Tibial artery (tissue), 4 donors: ENCODE measurements at regions not wholly inside any gene's neighbourhood (a gene's known extent, or its start where the extent isn't known, plus 50 kb on each side); places are given as distances from the start of the nearest gene placed in this dataset.

Experiments used
- DNase-seq, 2 donors: peaks; one replicate each; pipeline ENCODE4 v3.0.0-alpha.2; 2019
- H3K27ac ChIP-seq, 2 donors: fragments of 200-600 bp; sonication (generic) in 1 of 2; 1 replicate in 1 of 2; 2 replicates in 1 of 2; pipeline ENCODE4 v1.5.1; 2018 to 2019; ENCODE audit warnings: mild to moderate bottlenecking in 1 of 2
- H3K27me3 ChIP-seq, 2 donors: fragments of 200-600 bp; sonication (generic) in 1 of 2; one replicate each; pipeline versions ENCODE4 v1.5.1 to v1.6.0; 2016 to 2019
- H3K36me3 ChIP-seq, 3 donors: fragments of 200-600 bp; sonication (generic) in 2 of 3; one replicate each; pipeline ENCODE4 v1.5.1; 2016 to 2019; ENCODE audit warnings: mild to moderate bottlenecking in 2 of 3
- H3K4me1 ChIP-seq, 4 donors: fragments of 200-600 bp; sonication (generic) in 2 of 4; 1 replicate in 3 of 4; 2 replicates in 1 of 4; pipeline ENCODE4 v1.5.1; 2016 to 2019
- H3K4me3 ChIP-seq, 2 donors: fragments of 200-600 bp; sonication (generic) in 1 of 2; 1 replicate in 1 of 2; 2 replicates in 1 of 2; pipeline ENCODE4 v1.5.1; 2018 to 2019; ENCODE audit warnings: mild to moderate bottlenecking in 2 of 2
- H3K9me3 ChIP-seq, 3 donors: fragments of 200-600 bp; sonication (generic) in 1 of 3; one replicate each; pipeline ENCODE4 v1.5.1; 2016 to 2019
- intact Hi-C: fragments of 100-400 bp; cut with DNase I; formaldehyde crosslinking; loops from one replicate; pipeline ENCODE4 v1.15.0; 2023; ENCODE audit warnings: low total_unique reads
- TF ChIP-seq, protein P1 (sequence below), 2 experiments: fragments of 200-600 bp in 1 of 2; fragments of 450-650 bp in 1 of 2; IDR thresholded peaks; one replicate each; pipeline ENCODE4 v1.5.1; 2017 to 2019; ENCODE audit warnings: antibody characterized with exemption in 2 of 2, mild to moderate bottlenecking in 1 of 2, moderate library complexity in 1 of 2

DNA sequence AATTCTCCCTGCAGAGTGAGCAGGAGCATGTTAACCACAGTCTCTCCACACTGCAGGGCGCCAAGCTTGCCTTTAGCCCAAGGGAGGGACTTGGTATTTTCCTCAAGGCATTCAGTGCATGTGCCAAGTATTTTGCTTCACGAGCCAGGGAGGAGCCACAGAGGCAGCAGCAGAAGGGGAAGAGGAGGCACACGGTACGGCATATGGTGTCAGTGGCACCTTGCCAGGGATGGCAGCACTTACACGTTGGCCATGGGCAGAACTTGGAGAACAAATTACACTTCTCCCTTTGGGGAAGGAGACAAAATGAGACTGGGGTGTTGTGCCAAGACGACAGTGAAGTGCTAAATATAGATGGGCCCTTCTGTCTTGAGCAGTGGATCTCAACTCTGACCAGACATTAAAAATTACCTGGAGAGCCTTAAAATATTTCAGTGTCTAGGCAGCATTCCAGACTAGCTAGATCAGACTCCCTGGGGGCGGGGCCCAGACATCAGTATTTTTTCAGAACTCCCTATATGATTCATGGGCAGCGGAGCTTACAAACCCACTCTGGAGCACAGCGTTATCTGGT lies 155.8 kb downstream of the DRD1 start:
- DNase-seq, result no peak
- Histone ChIP-seq H3K4me1 (peaks cover 0 to 9% (median 7%) of the 10 kb centered on the region in 4 donors), H3K36me3 (no peaks in the 10 kb centered on the region), H3K27ac (peak overlapping the region in 1 of 2 donors; percentile 2), H3K27me3 (no peaks in the 10 kb centered on the region), H3K9me3 (no peaks in the 10 kb centered on the region), H3K4me3 (no peak overlapping the region)
- intact Hi-C loops, result no loop called here
- TF ChIP-seq, protein P1, sequence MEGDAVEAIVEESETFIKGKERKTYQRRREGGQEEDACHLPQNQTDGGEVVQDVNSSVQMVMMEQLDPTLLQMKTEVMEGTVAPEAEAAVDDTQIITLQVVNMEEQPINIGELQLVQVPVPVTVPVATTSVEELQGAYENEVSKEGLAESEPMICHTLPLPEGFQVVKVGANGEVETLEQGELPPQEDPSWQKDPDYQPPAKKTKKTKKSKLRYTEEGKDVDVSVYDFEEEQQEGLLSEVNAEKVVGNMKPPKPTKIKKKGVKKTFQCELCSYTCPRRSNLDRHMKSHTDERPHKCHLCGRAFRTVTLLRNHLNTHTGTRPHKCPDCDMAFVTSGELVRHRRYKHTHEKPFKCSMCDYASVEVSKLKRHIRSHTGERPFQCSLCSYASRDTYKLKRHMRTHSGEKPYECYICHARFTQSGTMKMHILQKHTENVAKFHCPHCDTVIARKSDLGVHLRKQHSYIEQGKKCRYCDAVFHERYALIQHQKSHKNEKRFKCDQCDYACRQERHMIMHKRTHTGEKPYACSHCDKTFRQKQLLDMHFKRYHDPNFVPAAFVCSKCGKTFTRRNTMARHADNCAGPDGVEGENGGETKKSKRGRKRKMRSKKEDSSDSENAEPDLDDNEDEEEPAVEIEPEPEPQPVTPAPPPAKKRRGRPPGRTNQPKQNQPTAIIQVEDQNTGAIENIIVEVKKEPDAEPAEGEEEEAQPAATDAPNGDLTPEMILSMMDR (IDR thresholded peaks at IDR 0.05), result no peak

- TF ChIP-seq, protein P1 (IDR thresholded peaks at IDR 0.05), result no peak
- no peak overlapping the region for H3K27ac ChIP-seq
- H3K9me3 ChIP-seq, result no peaks in the 10 kb centered on the region
- no peaks in the 10 kb centered on the region for H3K36me3 ChIP-seq
- no peak overlapping the region for H3K4me3 ChIP-seq
- intact Hi-C loops, result no loop called here
- no peaks in the 10 kb centered on the region for H3K27me3 ChIP-seq
- peaks cover 0 to 9% (median 7%) of the 10 kb centered on the region in 4 donors for H3K4me1 ChIP-seq
- no peak for DNase-seq
Measured at GRCh38 chr5:175286981-175287380, 157.0 kb downstream of the DRD1 start.

- Histone ChIP-seq H3K9me3 (no peaks in the 10 kb centered on the region), H3K27me3 (no peaks in the 10 kb centered on the region), H3K36me3 (no peaks in the 10 kb centered on the region), H3K4me1 (peaks cover 0 to 9% (median 7%) of the 10 kb centered on the region in 4 donors), H3K27ac (no peak overlapping the region), H3K4me3 (no peak overlapping the region)
- DNase-seq, result no peak
- TF ChIP-seq, protein P1 (IDR thresholded peaks at IDR 0.05), result no peak
- intact Hi-C loops, result no loop called here
Measured at GRCh38 chr5:175285261-175285660, 158.7 kb downstream of the DRD1 start.

DNA sequence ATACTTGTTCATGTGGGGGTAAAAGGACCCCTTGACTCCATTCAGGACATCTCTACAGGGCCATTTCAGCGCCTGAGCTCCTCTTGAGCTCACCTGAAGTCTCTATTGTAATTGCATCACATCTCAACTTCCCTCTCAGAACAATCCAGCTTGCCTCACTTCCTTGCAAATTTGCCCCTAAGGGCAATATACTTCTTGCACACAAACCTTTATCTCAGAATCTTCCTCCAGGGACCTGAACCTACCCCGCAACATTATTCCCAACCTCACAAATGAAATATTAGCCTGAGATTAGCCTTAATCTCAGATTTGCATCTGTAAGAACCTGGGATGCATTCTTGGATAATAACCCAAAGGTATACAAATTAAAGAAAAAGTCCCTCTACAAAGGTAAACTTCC lies 159.2 kb downstream of the DRD1 start:
- DNase-seq, result no peak
- TF ChIP-seq, protein P1 (IDR thresholded peaks at IDR 0.05), result no peak

GRCh38 chr5:175282611-175283225 lies 161.3 kb downstream of the DRD1 start:
- no peak overlapping the region for H3K27ac ChIP-seq
- H3K27me3 ChIP-seq, result no peaks in the 10 kb centered on the region
- no peaks in the 10 kb centered on the region for H3K9me3 ChIP-seq
- H3K4me1 ChIP-seq, result no peaks in the 10 kb centered on the region
- TF ChIP-seq, protein P1 (IDR thresholded peaks at IDR 0.05), result no peak
- H3K4me3 ChIP-seq, result no peak overlapping the region
- intact Hi-C loops, result no loop called here
- no peaks in the 10 kb centered on the region for H3K36me3 ChIP-seq
- DNase-seq, result no peak

More for the DNA sequence above, 159.2 kb downstream of the DRD1 start:
- no peaks in the 10 kb centered on the region for H3K27me3 ChIP-seq
- no peaks in the 10 kb centered on the region for H3K36me3 ChIP-seq
- H3K27ac ChIP-seq, result no peak overlapping the region
- no peaks in the 10 kb centered on the region for H3K9me3 ChIP-seq
- H3K4me1 ChIP-seq, result peaks cover 0 to 9% (median 7%) of the 10 kb centered on the region in 4 donors
- no peak overlapping the region for H3K4me3 ChIP-seq
- intact Hi-C loops, result no loop called here
